ENCODE measurements at regions not wholly inside any gene's neighbourhood (a gene's known extent, or its start where the extent isn't known, plus 50 kb on each side); places are given as distances from the start of the nearest gene placed in this dataset.

- DNase-seq, result no peak
These were observed 496.7 kb downstream of the SPRY1 start for GRCh38 chr4:123893011-123893981.

- DNase-seq, result no peak
These were observed 500.0 kb downstream of the SPRY1 start for GRCh38 chr4:123896446-123897071.

GRCh38 chr4:123898946-123899666, 502.5 kb downstream of the SPRY1 start:
- no peak for DNase-seq

- no peak for DNase-seq
These were observed 508.3 kb downstream of the SPRY1 start for GRCh38 chr4:123904882-123905281.

- no peak for DNase-seq
These were observed 517.0 kb downstream of the SPRY1 start for GRCh38 chr4:123913598-123913997.

GRCh38 chr4:123916821-123917220, 520.2 kb downstream of the SPRY1 start:
- no peak for DNase-seq

GRCh38 chr4:123919576-123920098, 523.0 kb downstream of the SPRY1 start:
- no peak for DNase-seq

GRCh38 chr4:123921339-123921738, 524.7 kb downstream of the SPRY1 start:
- no peak for DNase-seq

- DNase-seq, result no peak
These were observed 526.3 kb downstream of the SPRY1 start for GRCh38 chr4:123922847-123923246.

GRCh38 chr4:123924536-123924935, 527.9 kb downstream of the SPRY1 start:
- no peak for DNase-seq

GRCh38 chr4:123929565-123929964, 533.0 kb downstream of the SPRY1 start:
- no peak for DNase-seq

GRCh38 chr4:123930996-123931395, 534.4 kb downstream of the SPRY1 start:
- DNase-seq, result no peak

- no peak for DNase-seq
These were observed 537.5 kb downstream of the SPRY1 start for GRCh38 chr4:123934096-123934495.

- no peak for DNase-seq
These were observed 540.0 kb downstream of the SPRY1 start for GRCh38 chr4:123936621-123937043.

GRCh38 chr4:123937581-123937980, 541.0 kb downstream of the SPRY1 start:
- DNase-seq, result no peak

GRCh38 chr4:123939621-123940020, 543.0 kb downstream of the SPRY1 start:
- DNase-seq, result no peak

- no peak for DNase-seq
These were observed 544.0 kb downstream of the SPRY1 start for GRCh38 chr4:123940604-123941003.

- DNase-seq, result no peak
These were observed 544.7 kb downstream of the SPRY1 start for GRCh38 chr4:123941306-123941705.

- DNase-seq, result no peak
These were observed 547.4 kb downstream of the SPRY1 start for GRCh38 chr4:123943976-123944375.

GRCh38 chr4:123945301-123945700, 548.7 kb downstream of the SPRY1 start:
- no peak for DNase-seq

- no peak for DNase-seq
These were observed 553.9 kb downstream of the SPRY1 start for GRCh38 chr4:123950530-123950929.

GRCh38 chr4:123952530-123953274, 556.1 kb downstream of the SPRY1 start:
- DNase-seq, result no peak

Measured in CD4-positive, alpha-beta T cell treated with Interleukin-4 for 1 hour (primary cell).